GM18519 (cell line): ENCODE measurements at regions not wholly inside any gene's neighbourhood (a gene's known extent, or its start where the extent isn't known, plus 50 kb on each side); places are given as distances from the start of the nearest gene placed in this dataset.
"Not testable (repeated sequence)": the region's sequence is repeated elsewhere in the genome, so short reads cannot be mapped to it uniquely, and the experiment has no call there.

Experiments used
- ATAC-seq: cut with Tn5 transposase; IDR thresholded peaks from one replicate; pipeline ENCODE4 v1.9.1; 2021; ENCODE audit warnings: mild to moderate bottlenecking, moderate library complexity; ENCODE audit not compliant: unreplicated experiment, low FRiP score

DNA sequence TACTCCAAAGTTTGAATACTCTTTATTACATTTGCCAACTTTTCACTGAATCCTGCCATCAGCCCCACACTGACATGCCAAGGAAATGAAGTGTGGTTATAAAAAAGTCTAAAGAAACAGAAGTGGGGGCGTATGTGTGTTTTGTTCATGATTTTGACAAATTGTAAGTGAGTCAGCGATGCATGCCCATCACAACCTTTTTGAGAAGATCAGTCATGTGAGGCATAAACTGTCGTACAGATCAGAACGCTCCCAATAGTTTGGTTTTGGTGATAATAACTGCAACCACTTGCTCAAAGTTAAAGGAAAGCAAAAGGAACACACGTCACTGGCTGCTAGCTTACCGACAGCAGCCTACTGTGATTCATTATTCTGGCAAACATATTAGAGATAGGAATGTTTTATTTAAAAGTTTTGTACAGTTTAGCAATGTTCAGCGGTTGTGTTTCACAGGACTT, 95.6 kb downstream of the RGS2 start:
- ATAC-seq, result no peak

DNA sequence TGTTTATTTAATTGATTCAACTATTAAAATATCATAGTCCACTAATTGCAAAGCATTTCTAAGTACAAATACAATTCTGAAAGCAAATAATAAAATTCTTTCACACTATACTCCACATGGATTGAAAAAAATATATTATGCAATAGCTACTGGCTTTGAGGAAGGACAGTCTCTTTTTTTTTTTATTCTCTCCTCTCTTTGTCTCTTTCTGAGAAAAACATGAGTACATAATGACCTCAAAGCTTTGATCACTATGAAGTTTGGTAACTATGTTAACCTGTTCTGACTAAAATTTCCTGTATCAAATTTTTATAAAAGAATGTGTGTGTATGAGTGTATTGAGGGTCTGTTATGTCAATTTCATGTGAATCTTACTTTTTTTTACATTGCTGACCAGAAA, 96.2 kb downstream of the RGS2 start:
- no peak for ATAC-seq

DNA sequence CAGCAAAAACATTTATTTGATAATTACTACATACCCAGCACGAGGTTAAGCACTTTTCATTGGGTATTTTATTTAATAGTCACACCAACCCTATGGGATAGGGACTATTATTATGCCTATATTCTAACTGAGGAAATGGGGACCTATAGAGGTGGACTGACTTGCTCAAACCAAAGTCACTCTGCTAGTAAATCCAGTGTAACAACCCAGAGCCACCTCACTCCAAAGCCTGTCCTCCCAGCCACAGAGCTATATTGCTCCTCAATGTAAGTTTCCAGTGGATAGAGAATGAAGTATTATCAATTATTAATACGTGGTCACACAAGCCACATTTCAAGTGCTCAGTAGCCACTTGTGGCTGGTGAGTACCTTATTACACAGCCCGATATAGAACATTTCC, 97.5 kb downstream of the RGS2 start:
- ATAC-seq, result no peak

DNA sequence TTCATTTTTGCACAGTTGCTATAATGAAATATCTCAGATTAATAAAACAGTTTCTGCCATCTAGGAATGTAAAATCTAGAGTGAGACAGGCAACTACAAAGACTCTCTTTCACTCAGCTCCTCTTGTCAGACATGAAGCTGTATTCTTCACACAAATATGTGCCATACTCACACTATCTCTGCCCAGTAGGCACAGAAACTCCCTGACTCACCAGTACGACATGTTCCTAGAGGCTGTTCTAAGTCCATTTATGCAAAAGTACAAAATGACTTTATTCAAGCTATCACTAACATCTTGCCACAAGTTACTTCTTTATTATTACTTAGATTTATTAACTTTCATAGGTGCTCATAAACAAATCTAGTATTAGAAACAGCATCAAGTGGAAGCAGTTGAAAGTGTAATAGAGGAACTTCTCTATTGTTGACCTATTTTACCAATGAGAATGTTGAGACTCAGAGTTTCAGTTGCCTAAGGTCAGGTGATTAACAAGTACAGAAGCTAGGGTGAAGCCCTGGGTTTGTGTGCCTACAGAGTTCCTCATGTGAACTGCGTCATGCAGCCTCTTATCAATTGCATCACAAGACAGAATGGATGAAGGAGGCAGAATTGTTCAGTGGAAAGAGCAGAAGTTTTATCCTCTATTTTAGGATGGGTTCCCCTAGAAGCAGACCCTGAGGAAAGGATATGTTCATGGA, 98.9 kb downstream of the RGS2 start:
- no peak for ATAC-seq

DNA sequence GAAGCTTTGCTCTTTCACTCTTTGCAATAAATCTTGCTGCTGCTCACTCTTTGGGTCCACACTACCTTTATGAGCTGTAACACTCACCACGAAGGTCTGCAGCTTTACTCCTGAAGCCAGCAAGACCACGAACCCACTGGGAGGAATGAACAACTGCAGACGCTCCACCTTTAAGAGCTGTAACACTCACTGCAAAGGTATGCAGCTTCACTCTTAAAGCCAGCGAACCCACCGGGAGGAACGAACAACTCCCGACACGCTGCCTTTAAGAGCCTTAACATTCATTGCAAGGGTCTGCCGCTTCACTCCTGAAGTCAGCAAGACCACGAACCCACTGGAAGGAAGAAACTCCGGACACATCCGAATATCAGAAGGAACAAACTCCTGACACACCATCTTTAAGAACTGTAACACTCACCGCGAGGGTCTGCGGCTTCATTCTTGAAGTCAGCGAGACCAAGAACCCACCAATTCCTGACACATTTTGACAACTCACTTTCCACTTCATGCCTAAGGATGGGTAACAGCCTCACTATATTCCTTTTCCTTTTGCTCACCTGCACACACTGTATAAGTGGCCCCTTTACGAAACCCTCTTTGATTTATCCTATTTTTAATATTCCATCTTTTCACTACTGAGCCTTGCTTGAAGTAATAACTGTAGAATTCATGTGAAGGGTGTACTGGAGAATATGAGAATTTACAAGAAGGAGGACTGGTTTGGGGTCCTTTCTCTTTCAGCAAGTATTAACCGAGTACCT, 103.2 kb downstream of the RGS2 start:
- not testable (repeated sequence) for ATAC-seq

DNA sequence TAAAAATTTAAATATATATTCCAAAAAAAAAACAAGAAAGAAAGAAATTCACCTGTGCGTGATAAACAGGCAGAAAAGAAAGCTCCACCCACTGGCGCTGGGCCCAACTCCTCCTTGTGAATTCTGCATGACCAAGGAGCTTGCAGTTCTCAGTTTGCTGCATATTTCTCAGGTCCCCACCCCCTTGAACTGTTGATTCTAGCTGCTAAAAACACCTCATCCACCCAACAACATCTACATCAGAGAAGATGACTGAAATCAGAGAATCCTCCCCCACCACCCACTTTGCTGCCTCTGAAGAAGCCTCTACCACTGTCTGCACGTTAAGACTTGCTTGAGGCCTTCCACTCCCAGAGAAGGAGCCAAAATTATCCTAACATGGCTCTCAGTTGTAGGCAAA, 104.8 kb downstream of the RGS2 start:
- no peak for ATAC-seq

DNA sequence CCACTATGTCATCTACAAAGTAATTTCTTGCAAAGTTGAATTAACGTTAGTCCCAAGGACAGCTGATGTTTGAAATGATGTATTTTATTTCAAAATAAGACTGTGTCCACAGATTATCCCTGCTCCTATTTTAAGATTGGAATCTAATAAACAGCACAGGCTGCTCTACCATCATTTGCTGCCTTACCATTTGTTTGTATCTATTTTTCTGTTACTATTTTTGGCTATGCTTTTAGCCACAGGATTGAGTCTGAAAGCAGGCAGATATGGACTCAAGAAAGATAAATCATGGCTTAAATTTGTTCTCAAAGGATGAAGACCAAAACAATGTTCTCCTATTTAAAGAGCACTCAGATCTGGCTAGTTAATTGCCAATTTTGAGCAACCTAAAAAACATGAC, 105.3 kb downstream of the RGS2 start:
- no peak for ATAC-seq

DNA sequence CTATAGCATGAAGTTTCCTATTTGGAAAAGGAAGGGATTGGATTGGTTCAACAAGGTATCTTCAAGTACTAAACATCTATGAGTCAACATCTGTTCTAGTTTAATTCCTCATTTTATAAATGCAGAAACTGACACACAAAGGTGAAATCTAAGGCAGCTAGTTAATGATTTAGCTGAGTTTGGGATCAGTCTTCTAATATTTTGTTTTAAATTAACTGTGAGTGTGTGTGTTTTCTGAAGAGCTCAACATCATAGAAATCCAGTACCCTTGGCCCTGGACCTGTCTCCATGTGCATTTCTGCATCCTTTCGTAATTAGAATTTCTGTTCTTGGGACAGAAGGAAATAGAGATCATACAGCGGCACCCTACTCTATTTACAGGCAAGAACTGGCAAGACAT, 105.9 kb downstream of the RGS2 start:
- no peak for ATAC-seq

DNA sequence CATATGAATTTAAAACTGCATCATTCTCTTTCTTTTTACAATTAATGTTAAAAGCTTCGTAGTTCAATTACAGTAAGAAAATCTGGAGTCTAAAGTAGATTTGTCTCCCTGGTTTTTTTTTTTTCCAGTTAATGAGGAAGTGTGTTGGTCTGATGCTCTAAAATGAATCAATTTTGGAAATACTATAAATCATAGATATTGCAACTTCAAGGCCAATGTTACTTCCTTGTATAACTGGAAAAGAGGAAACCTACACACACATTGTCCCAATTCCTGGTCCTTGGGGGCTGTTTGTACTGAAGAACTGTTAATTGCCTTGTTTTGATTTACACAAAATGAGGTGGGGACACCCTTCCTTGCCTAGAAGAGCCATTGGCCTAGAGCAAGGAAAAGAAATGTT, 107.2 kb downstream of the RGS2 start:
- no peak for ATAC-seq

DNA sequence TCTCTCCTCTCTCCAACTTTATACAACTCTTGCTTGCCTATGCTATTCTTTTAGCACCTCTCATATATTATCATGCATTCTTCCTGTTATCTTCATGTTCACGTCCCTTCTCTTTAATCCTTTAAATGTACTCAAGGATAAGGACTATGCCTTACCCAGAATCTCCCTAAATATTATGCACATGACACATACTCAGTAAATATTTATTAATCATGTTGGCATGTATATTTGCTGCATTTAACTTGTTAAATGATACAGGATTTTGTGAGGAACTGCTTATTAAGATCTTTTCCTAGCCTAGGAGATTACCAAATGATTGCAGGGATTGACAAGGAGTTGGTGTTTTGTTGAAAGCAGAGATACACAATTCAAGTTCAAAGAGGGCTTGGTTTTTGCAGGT, 109.4 kb downstream of the RGS2 start:
- ATAC-seq, result no peak

DNA sequence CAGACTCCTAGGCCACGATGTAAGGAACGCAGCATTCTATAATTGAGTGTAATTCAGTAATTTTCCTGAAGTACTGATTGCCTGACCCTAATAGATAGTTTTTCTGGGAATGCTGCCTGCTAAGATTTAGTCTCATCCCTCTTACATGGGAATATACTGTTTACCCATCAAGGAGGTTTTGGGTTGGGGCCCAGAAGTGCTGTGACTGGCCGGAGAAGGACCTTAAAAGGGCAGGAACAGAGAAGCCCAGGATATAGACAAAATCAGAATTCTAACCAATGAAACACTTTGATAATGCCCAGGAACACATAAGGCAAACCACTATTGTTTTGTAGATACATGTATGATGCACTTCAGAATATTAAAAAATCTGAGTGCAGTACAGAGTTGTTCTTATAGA, 111.6 kb downstream of the RGS2 start:
- no peak for ATAC-seq

DNA sequence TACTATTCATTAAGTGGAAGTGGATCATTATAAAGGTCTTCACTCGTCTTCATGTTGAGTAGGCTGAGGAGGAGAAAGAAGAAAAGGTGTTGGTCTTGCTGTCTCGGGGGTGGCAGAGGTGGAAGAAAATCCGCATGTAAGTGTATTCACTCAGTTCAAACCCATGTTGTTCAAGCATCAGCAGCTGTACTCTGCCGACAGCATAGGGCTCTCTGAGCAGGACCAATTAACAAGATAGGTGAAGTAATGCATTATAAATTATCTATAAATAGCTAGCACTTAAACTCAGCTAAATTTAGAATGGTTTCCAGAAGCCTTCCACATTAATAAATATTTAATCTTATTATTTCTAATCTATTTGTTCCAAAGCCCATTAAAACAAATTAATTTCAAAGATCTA, 116.8 kb downstream of the RGS2 start:
- ATAC-seq, result no peak

DNA sequence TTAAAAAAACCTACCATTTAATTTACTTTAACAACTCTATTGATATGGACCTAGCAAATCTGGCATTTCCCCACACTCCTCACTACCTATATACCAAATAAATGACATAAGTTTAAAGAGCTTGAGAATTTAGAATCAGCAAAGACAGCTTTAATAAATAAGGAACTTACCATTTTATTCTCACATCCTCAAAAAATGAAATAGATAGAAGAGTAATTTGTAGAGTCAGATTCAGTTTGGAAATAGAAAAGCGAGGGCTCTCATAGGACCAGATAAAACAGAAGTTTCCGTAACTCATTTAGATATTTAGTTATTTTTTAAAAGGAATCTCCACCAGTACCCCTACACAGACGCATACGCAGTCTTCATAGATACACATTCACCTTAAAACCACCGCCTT, 117.9 kb downstream of the RGS2 start:
- ATAC-seq, result no peak

DNA sequence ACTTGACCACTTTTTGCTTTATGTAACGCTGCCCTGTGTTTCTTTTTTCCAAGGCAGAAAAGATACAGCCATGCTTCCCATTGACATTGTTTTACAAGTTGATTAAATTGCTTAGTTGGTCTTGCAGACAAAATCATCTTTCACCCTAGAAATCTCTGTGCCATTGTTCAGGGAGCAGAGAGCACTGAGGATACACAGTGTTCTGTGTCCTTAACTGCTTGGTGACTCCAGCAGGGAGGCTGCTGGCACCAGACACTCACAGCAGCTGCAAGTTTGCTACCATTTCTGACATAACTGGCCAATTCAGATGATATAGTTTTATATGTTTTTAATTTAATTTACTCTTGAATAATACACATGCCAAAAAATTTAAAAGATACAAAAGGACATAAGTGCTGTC, 118.7 kb downstream of the RGS2 start:
- no peak for ATAC-seq

DNA sequence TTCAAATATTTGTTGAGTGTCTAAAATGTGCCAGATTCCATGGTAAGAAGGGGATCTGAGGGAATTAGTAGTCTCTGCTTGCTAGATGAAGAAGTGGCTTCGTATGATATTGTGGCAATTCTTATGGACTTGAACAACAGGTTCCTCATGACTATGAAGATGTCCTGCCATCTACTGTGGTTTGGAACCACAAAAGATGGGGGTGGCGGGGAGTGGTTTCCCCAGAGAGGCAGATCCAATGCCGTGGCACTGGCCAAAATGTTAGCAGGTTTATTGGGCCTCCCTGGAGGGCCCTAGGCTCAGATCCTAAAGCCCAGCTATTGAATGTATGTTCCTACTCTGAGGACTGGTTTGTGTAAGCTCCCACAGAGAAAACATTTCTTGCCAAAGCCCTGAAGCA, 120.8 kb downstream of the RGS2 start:
- ATAC-seq, result no peak

DNA sequence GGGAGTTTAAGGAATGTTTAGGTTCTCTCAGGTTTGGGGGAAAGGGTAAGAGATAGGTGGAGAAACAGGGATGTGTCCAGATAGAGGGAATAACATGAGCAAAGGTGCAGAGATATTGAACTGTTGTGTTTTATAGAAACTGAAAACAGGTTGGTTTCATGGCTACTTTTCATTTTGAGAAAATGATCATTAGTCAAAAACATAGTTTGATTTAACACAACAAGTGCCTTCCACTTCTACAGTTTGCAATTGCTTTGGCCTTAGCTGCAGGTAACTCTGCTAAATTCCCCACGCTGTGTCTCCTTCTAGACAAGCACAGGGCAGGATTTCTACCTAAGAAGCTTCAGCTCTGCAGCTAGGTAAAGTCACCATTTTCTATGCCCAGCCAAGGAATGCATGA, 124.9 kb downstream of the RGS2 start:
- no peak for ATAC-seq

DNA sequence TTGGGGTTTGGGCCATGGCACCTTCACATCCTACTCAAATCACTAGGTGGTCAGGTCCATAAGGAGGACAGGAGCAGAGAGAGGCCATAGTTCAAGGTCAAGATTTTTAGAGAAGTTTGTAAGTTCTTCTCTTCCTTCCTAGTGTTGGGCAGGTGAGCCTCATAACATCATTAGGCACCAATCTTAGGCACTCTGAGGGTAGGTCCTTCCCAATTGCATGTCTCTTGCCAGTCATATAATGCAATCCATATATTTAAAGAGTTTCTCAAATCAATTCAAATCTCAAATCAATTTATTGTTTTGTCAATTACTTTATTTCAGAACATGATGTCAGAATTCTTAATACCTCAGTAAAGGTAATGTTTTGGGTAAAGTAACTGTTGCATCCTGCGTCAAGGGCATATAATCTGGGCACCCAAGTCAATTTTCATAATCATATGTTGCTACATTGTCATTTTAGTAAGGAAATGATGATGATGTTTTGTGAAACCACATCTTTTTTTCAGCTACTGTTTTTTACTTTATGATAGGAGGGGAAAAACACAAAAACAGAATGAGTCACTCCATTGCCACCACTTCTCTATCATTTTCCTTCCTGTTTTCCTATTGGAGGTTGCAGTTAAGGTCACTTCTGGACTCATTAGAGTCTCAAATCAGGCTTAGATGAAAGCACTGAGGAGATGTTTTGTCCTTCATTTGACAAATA, 122.7 kb downstream of the UCHL5 start:
- ATAC-seq, result peak; percentile 44

DNA sequence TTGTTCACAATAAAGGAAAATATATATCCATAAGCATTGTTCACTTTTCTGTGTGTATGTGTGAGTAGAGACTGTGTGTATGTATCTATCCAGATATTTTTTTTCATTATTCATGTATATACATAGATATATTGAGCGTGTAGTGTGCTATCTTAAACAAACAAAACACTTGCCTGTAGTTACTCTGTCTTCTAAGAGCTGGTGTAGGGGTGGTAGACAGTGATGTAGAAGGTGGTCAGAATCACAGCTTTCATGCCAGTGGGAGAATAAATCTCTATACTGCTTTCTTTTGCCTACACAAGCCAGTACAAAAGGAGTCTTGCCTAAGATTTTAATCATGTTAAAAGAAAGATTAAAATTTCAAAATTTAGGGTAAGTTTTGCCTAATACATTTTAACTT, 122.0 kb downstream of the UCHL5 start:
- no peak for ATAC-seq

DNA sequence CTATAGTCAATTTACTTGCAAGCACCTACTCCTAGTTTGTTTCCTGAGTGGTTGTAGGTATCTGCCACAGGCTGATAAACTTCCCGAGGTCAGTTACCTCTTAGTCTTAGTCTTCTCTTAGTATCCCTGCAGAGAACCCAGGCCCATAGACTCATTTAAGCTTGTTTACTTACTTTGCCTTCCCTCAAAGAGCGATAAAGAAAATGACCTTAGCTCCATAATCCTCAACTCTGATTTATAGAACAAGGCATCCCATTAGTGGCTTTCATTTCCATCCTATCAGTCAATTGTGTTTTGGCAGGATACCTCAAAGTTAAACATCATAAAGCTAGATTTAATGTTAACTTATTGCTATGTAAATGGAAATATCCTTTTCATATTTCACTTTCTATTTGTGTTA, 119.7 kb downstream of the UCHL5 start:
- ATAC-seq, result no peak

DNA sequence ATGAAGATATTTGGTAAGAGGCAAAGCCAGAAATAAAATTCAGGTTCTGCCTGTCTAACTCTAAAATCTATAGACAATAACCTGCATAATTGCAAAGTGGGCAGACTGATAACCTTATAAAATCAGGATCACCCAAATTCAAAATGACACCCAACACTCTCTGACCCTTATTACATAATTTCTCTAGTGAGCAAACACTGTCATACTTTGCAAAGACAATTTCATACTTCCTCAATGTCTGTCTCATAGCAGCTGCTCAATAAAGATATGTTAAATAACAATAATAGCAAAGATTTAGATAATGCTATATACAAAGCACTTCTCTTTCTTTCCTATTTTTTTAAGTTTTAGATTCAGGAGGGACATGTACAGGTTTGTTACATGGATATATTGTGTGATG, 118.5 kb downstream of the UCHL5 start:
- no peak for ATAC-seq

DNA sequence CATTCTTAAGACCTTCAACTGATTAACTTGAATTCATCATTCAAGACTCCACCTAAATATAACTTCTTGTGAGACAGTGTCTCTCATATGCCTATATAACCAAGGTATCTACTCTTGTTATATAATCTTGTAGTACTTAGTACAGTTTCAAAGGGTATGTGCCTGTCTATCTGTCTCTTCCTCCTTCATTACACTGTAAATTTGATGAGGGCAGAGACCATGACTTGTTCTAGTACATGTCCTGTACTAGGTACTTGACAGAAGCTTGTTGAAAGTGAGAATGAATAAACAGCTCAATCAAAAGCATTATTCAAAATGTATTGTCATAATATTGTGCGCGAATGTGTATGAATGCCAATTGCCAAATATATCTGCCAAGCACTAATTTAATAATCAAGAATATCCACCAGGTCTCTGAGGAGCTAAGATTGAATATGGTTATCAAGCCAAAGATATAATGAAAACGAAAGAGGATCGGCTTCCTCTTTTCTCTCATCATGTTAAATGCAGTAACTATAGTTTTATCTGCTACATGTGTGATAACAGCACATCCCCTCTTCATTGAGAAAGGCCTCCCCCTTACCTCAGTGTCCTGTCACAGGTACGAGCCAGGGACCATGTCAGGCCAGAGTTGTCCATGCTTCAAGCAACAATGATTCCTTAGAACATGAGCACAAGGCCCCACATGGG, 117.3 kb downstream of the UCHL5 start:
- ATAC-seq, result peak; percentile 63
